HEK293 (cell line): ENCODE measurements at regions not wholly inside any gene's neighbourhood (a gene's known extent, or its start where the extent isn't known, plus 50 kb on each side); places are given as distances from the start of the nearest gene placed in this dataset.

Source experiments
- IKZF3 ChIP-seq: fragments of 450-650 bp; IDR thresholded peaks from 2 replicates; pipeline ENCODE4 v1.5.0; 2018; ENCODE audit warnings: missing biosample characterization, mild to moderate bottlenecking, missing genetic modification characterization, moderate library complexity
- KLF7 ChIP-seq: fragments of 450-650 bp; formaldehyde crosslinking; IDR thresholded peaks from 2 replicates; pipeline ENCODE4 v1.5.1; 2016; ENCODE audit warnings: missing biosample characterization, missing genetic modification characterization, borderline replicate concordance
- KLF8 ChIP-seq: fragments of 450-650 bp; formaldehyde crosslinking; IDR thresholded peaks from 2 replicates; pipeline ENCODE4 v1.5.1; 2016; ENCODE audit warnings: missing biosample characterization, missing genetic modification characterization
- MZF1 ChIP-seq: fragments of 450-650 bp; formaldehyde crosslinking; IDR thresholded peaks from 2 replicates; pipeline ENCODE4 v1.5.1; 2017; ENCODE audit warnings: missing biosample characterization, missing genetic modification characterization, borderline replicate concordance
- OSR2 ChIP-seq: fragments of 450-650 bp; formaldehyde crosslinking; IDR thresholded peaks from 2 replicates; pipeline ENCODE4 v1.5.1; 2016; ENCODE audit warnings: missing biosample characterization, missing genetic modification characterization
- PRDM1 ChIP-seq: fragments of 450-650 bp; formaldehyde crosslinking; IDR thresholded peaks from 2 replicates; pipeline ENCODE4; 2016; ENCODE audit warnings: missing biosample characterization, missing genetic modification characterization
- RBAK ChIP-seq: fragments of 450-650 bp; formaldehyde crosslinking; IDR thresholded peaks from 2 replicates; pipeline ENCODE4 v1.5.1; 2016; ENCODE audit warnings: missing biosample characterization, missing genetic modification characterization
- REPIN1 ChIP-seq: fragments of 450-650 bp; formaldehyde crosslinking; IDR thresholded peaks from 2 replicates; pipeline ENCODE4 v1.5.1; 2017; ENCODE audit warnings: missing biosample characterization, missing genetic modification characterization, low read depth
- SCRT1 ChIP-seq: fragments of 450-650 bp; formaldehyde crosslinking; IDR thresholded peaks from 2 replicates; pipeline ENCODE4 v1.5.1; 2016; ENCODE audit warnings: missing biosample characterization, missing genetic modification characterization, borderline replicate concordance
- YY2 ChIP-seq: fragments of 450-650 bp; formaldehyde crosslinking; IDR thresholded peaks from 2 replicates; pipeline ENCODE4 v1.5.1; 2016; ENCODE audit warnings: missing biosample characterization, missing genetic modification characterization
- ZEB2 ChIP-seq: fragments of 450-650 bp; formaldehyde crosslinking; IDR thresholded peaks from 2 replicates; pipeline ENCODE4 v1.5.1; 2016; ENCODE audit warnings: missing biosample characterization, missing genetic modification characterization
- ZIC2 ChIP-seq: fragments of 450-650 bp; formaldehyde crosslinking; IDR thresholded peaks from 2 replicates; pipeline ENCODE4 v1.5.1; 2016; ENCODE audit warnings: missing biosample characterization, missing genetic modification characterization
- ZNF112 ChIP-seq: fragments of 450-650 bp; formaldehyde crosslinking; IDR thresholded peaks from 2 replicates; pipeline ENCODE4 v1.5.0; 2017; ENCODE audit warnings: missing biosample characterization, missing genetic modification characterization
- ZNF114 ChIP-seq: fragments of 450-650 bp; formaldehyde crosslinking; IDR thresholded peaks from 2 replicates; pipeline ENCODE4 v1.5.0; 2017; ENCODE audit warnings: missing biosample characterization, missing genetic modification characterization
- ZNF175 ChIP-seq: fragments of 450-650 bp; formaldehyde crosslinking; IDR thresholded peaks from 2 replicates; pipeline ENCODE4 v1.5.1; 2016; ENCODE audit warnings: missing biosample characterization, missing genetic modification characterization
- ZNF184 ChIP-seq: fragments of 450-650 bp; IDR thresholded peaks from 2 replicates; pipeline ENCODE4 v1.5.1; 2018; ENCODE audit warnings: missing biosample characterization, mild to moderate bottlenecking, missing genetic modification characterization
- ZNF239 ChIP-seq: fragments of 450-650 bp; formaldehyde crosslinking; IDR thresholded peaks from 2 replicates; pipeline ENCODE4 v1.5.1; 2016; ENCODE audit warnings: missing biosample characterization, missing genetic modification characterization
- ZNF426 ChIP-seq: fragments of 450-650 bp; formaldehyde crosslinking; IDR thresholded peaks from 2 replicates; pipeline ENCODE4 v1.5.1; 2017; ENCODE audit warnings: missing biosample characterization, missing genetic modification characterization, mild to moderate bottlenecking, inconsistent platforms, moderate library complexity
- ZNF558 ChIP-seq: fragments of 450-650 bp; formaldehyde crosslinking; IDR thresholded peaks from 2 replicates; pipeline ENCODE4 v1.5.1; 2016; ENCODE audit warnings: missing biosample characterization, missing genetic modification characterization
- ZNF596 ChIP-seq: fragments of 450-650 bp; IDR thresholded peaks from 2 replicates; pipeline ENCODE4 v1.5.0; 2018; ENCODE audit warnings: missing biosample characterization, mild to moderate bottlenecking, missing genetic modification characterization, moderate library complexity
- ZNF776 ChIP-seq: fragments of 450-650 bp; formaldehyde crosslinking; IDR thresholded peaks from 2 replicates; pipeline ENCODE4 v1.5.0; 2017; ENCODE audit warnings: missing biosample characterization, missing genetic modification characterization, borderline replicate concordance
- TF ChIP-seq, protein P1 (sequence below): fragments of 450-650 bp; formaldehyde crosslinking; conservative IDR thresholded peaks from 2 replicates; pipeline ENCODE4 v1.5.1; 2016; ENCODE audit warnings: low read depth, missing biosample characterization, missing genetic modification characterization
- TF ChIP-seq, protein P2 (sequence below): fragments of 450-650 bp; formaldehyde crosslinking; IDR thresholded peaks from 2 replicates; pipeline ENCODE4 v1.5.1; 2016; ENCODE audit warnings: missing biosample characterization, missing genetic modification characterization, low read depth
- TF ChIP-seq, protein P3 (sequence below): fragments of 450-650 bp; formaldehyde crosslinking; IDR thresholded peaks from 2 replicates; pipeline ENCODE4 v1.5.1; 2016; ENCODE audit warnings: missing biosample characterization, missing genetic modification characterization
- TF ChIP-seq, protein P4 (sequence below): fragments of 450-650 bp; formaldehyde crosslinking; IDR thresholded peaks from 2 replicates; pipeline ENCODE4 v1.5.1; 2016; ENCODE audit warnings: missing biosample characterization, missing genetic modification characterization
- TF ChIP-seq, protein P5 (sequence below): fragments of 450-650 bp; formaldehyde crosslinking; IDR thresholded peaks from 2 replicates; pipeline ENCODE4 v1.5.1; 2016; ENCODE audit warnings: missing biosample characterization, missing genetic modification characterization
- TF ChIP-seq, protein P6 (sequence below): fragments of 450-650 bp; formaldehyde crosslinking; IDR thresholded peaks from 2 replicates; pipeline ENCODE4 v1.5.1; 2016; ENCODE audit warnings: missing biosample characterization, missing genetic modification characterization
- TF ChIP-seq, protein P7 (sequence below): fragments of 450-650 bp; formaldehyde crosslinking; IDR thresholded peaks from 2 replicates; pipeline ENCODE4 v1.5.1; 2016; ENCODE audit warnings: missing biosample characterization, missing genetic modification characterization

DNA sequence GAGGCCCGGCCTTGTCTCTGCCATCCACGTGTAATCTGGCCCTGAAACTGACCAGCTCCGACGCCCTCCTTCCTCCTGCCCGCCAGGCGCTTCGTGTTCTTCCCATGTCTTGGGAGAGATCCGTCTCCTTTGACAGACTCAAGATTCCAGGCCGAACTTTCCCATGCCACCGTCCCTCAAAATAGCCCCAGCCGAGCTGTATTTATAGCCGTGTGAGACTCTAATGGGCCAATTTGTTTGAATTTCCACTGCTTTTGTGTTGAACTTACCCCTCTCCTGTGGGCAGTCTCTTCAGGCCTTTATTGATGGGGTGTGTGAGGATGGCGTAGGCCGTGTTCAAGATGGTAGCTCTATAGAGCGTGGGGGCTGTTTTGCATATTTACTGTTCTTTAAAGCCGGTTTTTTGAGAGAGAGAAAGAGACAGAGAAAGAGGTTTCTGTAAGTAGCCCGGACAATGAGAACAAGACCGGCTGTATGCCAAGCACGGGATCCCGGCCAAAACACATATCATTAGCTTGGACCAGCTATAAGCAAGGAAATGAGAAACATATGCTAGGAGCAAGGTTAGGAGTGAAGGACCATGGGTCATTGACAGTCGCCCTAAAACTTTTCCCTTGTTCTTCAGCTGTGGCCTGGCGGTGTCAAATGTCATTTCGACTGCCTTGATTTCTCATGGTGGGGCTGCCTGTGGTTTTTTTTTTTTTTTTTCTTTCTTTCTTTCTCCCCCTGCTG lies 124.5 kb upstream of the ZFHX3 start (continued):
- TF ChIP-seq, protein P1, sequence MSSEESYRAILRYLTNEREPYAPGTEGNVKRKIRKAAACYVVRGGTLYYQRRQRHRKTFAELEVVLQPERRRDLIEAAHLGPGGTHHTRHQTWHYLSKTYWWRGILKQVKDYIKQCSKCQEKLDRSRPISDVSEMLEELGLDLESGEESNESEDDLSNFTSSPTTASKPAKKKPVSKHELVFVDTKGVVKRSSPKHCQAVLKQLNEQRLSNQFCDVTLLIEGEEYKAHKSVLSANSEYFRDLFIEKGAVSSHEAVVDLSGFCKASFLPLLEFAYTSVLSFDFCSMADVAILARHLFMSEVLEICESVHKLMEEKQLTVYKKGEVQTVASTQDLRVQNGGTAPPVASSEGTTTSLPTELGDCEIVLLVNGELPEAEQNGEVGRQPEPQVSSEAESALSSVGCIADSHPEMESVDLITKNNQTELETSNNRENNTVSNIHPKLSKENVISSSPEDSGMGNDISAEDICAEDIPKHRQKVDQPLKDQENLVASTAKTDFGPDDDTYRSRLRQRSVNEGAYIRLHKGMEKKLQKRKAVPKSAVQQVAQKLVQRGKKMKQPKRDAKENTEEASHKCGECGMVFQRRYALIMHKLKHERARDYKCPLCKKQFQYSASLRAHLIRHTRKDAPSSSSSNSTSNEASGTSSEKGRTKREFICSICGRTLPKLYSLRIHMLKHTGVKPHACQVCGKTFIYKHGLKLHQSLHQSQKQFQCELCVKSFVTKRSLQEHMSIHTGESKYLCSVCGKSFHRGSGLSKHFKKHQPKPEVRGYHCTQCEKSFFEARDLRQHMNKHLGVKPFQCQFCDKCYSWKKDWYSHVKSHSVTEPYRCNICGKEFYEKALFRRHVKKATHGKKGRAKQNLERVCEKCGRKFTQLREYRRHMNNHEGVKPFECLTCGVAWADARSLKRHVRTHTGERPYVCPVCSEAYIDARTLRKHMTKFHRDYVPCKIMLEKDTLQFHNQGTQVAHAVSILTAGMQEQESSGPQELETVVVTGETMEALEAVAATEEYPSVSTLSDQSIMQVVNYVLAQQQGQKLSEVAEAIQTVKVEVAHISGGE (tag by site-specific recombination): no peak
- TF ChIP-seq ZNF184 (tag by site-specific recombination) (no peak), REPIN1 (no peak), KLF7 (tag by site-specific recombination) (no peak), ZNF239 (no peak), YY2 (tag by site-specific recombination) (no peak), ZNF776 (tag by site-specific recombination) (no peak), ZNF112 (tag by site-specific recombination) (no peak), SCRT1 (tag by site-specific recombination) (no peak), ZNF558 (tag by site-specific recombination) (no peak), KLF8 (no peak), ZNF114 (tag by site-specific recombination) (no peak), MZF1 (tag by site-specific recombination) (no peak), RBAK (tag by site-specific recombination) (no peak), ZNF596 (tag by site-specific recombination) (peak; percentile 77), PRDM1 (tag by site-specific recombination) (peak; percentile 67), IKZF3 (tag by site-specific recombination) (peak; percentile 41), ZIC2 (tag by site-specific recombination) (no peak), OSR2 (tag by site-specific recombination) (peak; percentile 62), ZNF426 (tag by site-specific recombination) (no peak), ZEB2 (tag by site-specific recombination) (peak; percentile 55), ZNF175 (tag by site-specific recombination) (no peak)
- TF ChIP-seq, protein P2, sequence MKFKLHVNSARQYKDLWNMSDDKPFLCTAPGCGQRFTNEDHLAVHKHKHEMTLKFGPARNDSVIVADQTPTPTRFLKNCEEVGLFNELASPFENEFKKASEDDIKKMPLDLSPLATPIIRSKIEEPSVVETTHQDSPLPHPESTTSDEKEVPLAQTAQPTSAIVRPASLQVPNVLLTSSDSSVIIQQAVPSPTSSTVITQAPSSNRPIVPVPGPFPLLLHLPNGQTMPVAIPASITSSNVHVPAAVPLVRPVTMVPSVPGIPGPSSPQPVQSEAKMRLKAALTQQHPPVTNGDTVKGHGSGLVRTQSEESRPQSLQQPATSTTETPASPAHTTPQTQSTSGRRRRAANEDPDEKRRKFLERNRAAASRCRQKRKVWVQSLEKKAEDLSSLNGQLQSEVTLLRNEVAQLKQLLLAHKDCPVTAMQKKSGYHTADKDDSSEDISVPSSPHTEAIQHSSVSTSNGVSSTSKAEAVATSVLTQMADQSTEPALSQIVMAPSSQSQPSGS: no peak
- TF ChIP-seq, protein P3, sequence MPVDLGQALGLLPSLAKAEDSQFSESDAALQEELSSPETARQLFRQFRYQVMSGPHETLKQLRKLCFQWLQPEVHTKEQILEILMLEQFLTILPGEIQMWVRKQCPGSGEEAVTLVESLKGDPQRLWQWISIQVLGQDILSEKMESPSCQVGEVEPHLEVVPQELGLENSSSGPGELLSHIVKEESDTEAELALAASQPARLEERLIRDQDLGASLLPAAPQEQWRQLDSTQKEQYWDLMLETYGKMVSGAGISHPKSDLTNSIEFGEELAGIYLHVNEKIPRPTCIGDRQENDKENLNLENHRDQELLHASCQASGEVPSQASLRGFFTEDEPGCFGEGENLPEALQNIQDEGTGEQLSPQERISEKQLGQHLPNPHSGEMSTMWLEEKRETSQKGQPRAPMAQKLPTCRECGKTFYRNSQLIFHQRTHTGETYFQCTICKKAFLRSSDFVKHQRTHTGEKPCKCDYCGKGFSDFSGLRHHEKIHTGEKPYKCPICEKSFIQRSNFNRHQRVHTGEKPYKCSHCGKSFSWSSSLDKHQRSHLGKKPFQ (tag by site-specific recombination): no peak
- TF ChIP-seq, protein P4, sequence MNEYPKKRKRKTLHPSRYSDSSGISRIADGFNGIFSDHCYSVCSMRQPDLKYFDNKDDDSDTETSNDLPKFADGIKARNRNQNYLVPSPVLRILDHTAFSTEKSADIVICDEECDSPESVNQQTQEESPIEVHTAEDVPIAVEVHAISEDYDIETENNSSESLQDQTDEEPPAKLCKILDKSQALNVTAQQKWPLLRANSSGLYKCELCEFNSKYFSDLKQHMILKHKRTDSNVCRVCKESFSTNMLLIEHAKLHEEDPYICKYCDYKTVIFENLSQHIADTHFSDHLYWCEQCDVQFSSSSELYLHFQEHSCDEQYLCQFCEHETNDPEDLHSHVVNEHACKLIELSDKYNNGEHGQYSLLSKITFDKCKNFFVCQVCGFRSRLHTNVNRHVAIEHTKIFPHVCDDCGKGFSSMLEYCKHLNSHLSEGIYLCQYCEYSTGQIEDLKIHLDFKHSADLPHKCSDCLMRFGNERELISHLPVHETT: 0 out of 2 replicates have a peak, but pooled peaks have one; percentile 20
- TF ChIP-seq, protein P5, sequence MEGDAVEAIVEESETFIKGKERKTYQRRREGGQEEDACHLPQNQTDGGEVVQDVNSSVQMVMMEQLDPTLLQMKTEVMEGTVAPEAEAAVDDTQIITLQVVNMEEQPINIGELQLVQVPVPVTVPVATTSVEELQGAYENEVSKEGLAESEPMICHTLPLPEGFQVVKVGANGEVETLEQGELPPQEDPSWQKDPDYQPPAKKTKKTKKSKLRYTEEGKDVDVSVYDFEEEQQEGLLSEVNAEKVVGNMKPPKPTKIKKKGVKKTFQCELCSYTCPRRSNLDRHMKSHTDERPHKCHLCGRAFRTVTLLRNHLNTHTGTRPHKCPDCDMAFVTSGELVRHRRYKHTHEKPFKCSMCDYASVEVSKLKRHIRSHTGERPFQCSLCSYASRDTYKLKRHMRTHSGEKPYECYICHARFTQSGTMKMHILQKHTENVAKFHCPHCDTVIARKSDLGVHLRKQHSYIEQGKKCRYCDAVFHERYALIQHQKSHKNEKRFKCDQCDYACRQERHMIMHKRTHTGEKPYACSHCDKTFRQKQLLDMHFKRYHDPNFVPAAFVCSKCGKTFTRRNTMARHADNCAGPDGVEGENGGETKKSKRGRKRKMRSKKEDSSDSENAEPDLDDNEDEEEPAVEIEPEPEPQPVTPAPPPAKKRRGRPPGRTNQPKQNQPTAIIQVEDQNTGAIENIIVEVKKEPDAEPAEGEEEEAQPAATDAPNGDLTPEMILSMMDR: 0 out of 2 replicates have a peak, but pooled peaks have one; percentile 15
- TF ChIP-seq, protein P6, sequence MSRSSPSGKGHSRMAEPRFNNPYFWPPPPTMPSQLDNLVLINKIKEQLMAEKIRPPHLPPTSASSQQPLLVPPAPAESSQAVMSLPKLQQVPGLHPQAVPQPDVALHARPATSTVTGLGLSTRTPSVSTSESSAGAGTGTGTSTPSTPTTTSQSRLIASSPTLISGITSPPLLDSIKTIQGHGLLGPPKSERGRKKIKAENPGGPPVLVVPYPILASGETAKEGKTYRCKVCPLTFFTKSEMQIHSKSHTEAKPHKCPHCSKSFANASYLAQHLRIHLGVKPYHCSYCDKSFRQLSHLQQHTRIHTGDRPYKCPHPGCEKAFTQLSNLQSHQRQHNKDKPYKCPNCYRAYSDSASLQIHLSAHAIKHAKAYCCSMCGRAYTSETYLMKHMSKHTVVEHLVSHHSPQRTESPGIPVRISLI: no peak
- TF ChIP-seq, protein P7, sequence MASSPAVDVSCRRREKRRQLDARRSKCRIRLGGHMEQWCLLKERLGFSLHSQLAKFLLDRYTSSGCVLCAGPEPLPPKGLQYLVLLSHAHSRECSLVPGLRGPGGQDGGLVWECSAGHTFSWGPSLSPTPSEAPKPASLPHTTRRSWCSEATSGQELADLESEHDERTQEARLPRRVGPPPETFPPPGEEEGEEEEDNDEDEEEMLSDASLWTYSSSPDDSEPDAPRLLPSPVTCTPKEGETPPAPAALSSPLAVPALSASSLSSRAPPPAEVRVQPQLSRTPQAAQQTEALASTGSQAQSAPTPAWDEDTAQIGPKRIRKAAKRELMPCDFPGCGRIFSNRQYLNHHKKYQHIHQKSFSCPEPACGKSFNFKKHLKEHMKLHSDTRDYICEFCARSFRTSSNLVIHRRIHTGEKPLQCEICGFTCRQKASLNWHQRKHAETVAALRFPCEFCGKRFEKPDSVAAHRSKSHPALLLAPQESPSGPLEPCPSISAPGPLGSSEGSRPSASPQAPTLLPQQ: peak; percentile 29; the same call in 1 of the 2 replicates
